Gastrocnemius medialis (tissue), 4 donors: ENCODE measurements at regions not wholly inside any gene's neighbourhood (a gene's known extent, or its start where the extent isn't known, plus 50 kb on each side); places are given as distances from the start of the nearest gene placed in this dataset.

Source experiments
- ATAC-seq, 2 donors: fragments of 150-250 bp; one replicate each; pipeline ENCODE4 v1.9.1; 2016
- DNase-seq, 2 donors: peaks; one replicate each; pipeline ENCODE4 v3.0.0-alpha.2; 2019
- H3K27ac ChIP-seq, 4 donors: fragments of 200-600 bp; sonication (generic); 1 replicate in 1 of 4; 2 replicates in 3 of 4; pipeline ENCODE4 v1.5.1; 2016 to 2018; ENCODE audit warnings: mild to moderate bottlenecking in 2 of 4, moderate library complexity in 1 of 4
- H3K27me3 ChIP-seq, 3 donors: fragments of 200-600 bp; sonication (generic) in 2 of 3; 1 replicate in 1 of 3; 2 replicates in 2 of 3; pipeline versions ENCODE4 v1.5.1 to v1.6.0; 2016 to 2019; ENCODE audit warnings: mild to moderate bottlenecking in 1 of 3, moderate library complexity in 1 of 3
- H3K36me3 ChIP-seq, 2 donors: fragments of 200-600 bp; sonication (generic) in 1 of 2; one replicate each; pipeline ENCODE4 v1.5.1; 2017 to 2018
- H3K4me1 ChIP-seq, 2 donors: fragments of 200-600 bp; sonication (generic) in 1 of 2; one replicate each; pipeline ENCODE4 v1.5.1; 2016 to 2017; ENCODE audit warnings: mild to moderate bottlenecking in 2 of 2
- H3K4me3 ChIP-seq, 4 donors: fragments of 200-600 bp; sonication (generic) in 3 of 4; 1 replicate in 1 of 4; 2 replicates in 3 of 4; pipeline ENCODE4 v1.5.1; 2016 to 2019; ENCODE audit warnings: mild to moderate bottlenecking in 2 of 4
- H3K9me3 ChIP-seq, 3 donors: fragments of 200-600 bp; sonication (generic) in 2 of 3; 1 replicate in 1 of 3; 2 replicates in 2 of 3; pipeline ENCODE4 v1.5.1; 2016 to 2019
- CTCF ChIP-seq, 5 experiments: fragments of 450-650 bp in 3 of 5; fragments of 200-600 bp in 2 of 5; sonication (generic) in 2 of 5; IDR thresholded peaks in 4 of 5; conservative IDR thresholded peaks in 1 of 5; 1 replicate in 4 of 5; 2 replicates in 1 of 5; pipeline ENCODE4 v1.5.1; 2016 to 2019; ENCODE audit warnings: antibody characterized with exemption in 5 of 5, mild to moderate bottlenecking in 3 of 5, moderate library complexity in 3 of 5
- POLR2A ChIP-seq, 2 donors: fragments of 450-650 bp; IDR thresholded peaks; one replicate each; pipeline ENCODE4 v1.6.1; 2017; ENCODE audit warnings: antibody characterized with exemption in 2 of 2, mild to moderate bottlenecking in 2 of 2, moderate library complexity in 2 of 2
- in situ Hi-C, 4 donors: fragments of 200-750 bp; cut with MboI; loops; one replicate each; pipeline versions ENCODE4 v1.15.0 to v1.8.0; 2017; ENCODE audit warnings: low sequenced_read_pairs in 4 of 4
- intact Hi-C: fragments of 100-400 bp; cut with DNase I; formaldehyde crosslinking; loops from one replicate; pipeline ENCODE4 v1.15.1; 2023; ENCODE audit warnings: low total_unique reads

GRCh38 chr14:98227000-98227726 lies 1044.8 kb downstream of the BCL11B start:
- ATAC-seq (no peak), DNase-seq (no peak)

GRCh38 chr14:98227727-98228111 lies 1044.3 kb downstream of the BCL11B start:
- intact Hi-C loops (no loop called here), in situ Hi-C loops (no loop called here)
- H3K27me3 ChIP-seq, result no peaks in the 10 kb centered on the region
- H3K27ac ChIP-seq, result no peak overlapping the region
- H3K36me3 ChIP-seq, result no peaks in the 10 kb centered on the region
- H3K4me3 ChIP-seq, result no peak overlapping the region
- no peak for ATAC-seq
- no peaks in the 10 kb centered on the region for H3K4me1 ChIP-seq
- no peak for DNase-seq
- TF ChIP-seq POLR2A (IDR thresholded peaks at IDR 0.05) (no peak), CTCF (IDR thresholded peaks at IDR 0.05 in 4 of 5, conservative IDR thresholded peaks at IDR 0.05 in 1 of 5) (no peak)
- no peaks in the 10 kb centered on the region for H3K9me3 ChIP-seq

More at GRCh38 chr14:98227000-98227726, 1044.8 kb downstream of the BCL11B start:
- intact Hi-C loops (no loop called here), in situ Hi-C loops (no loop called here)
- Histone ChIP-seq H3K4me3 (no peak overlapping the region), H3K9me3 (no peaks in the 10 kb centered on the region), H3K27ac (no peak overlapping the region), H3K36me3 (no peaks in the 10 kb centered on the region), H3K27me3 (no peaks in the 10 kb centered on the region), H3K4me1 (no peaks in the 10 kb centered on the region)
- no peak for TF ChIP-seq CTCF (IDR thresholded peaks at IDR 0.05 in 4 of 5, conservative IDR thresholded peaks at IDR 0.05 in 1 of 5)
- no peak for TF ChIP-seq POLR2A (IDR thresholded peaks at IDR 0.05)

GRCh38 chr14:98229656-98230366 lies 1042.2 kb downstream of the BCL11B start:
- TF ChIP-seq POLR2A (IDR thresholded peaks at IDR 0.05) (no peak), CTCF (IDR thresholded peaks at IDR 0.05 in 4 of 5, conservative IDR thresholded peaks at IDR 0.05 in 1 of 5) (no peak)
- intact Hi-C loops, result no loop called here
- H3K27ac ChIP-seq, result no peak overlapping the region
- no peaks in the 10 kb centered on the region for H3K27me3 ChIP-seq
- in situ Hi-C loops, result no loop called here
- no peak for ATAC-seq
- no peak for DNase-seq
- no peaks in the 10 kb centered on the region for H3K9me3 ChIP-seq
- H3K4me3 ChIP-seq, result no peak overlapping the region
- no peaks in the 10 kb centered on the region for H3K36me3 ChIP-seq
- no peaks in the 10 kb centered on the region for H3K4me1 ChIP-seq

GRCh38 chr14:98230411-98230810 lies 1041.6 kb downstream of the BCL11B start:
- no peaks in the 10 kb centered on the region for H3K27me3 ChIP-seq

More at GRCh38 chr14:98230411-98230810, 1041.6 kb downstream of the BCL11B start:
- intact Hi-C loops, result no loop called here
- in situ Hi-C loops, result no loop called here
- H3K4me3 ChIP-seq, result no peak overlapping the region
- DNase-seq (no peak), ATAC-seq (no peak)
- no peaks in the 10 kb centered on the region for H3K36me3 ChIP-seq
- H3K9me3 ChIP-seq, result no peaks in the 10 kb centered on the region
- no peaks in the 10 kb centered on the region for H3K4me1 ChIP-seq
- H3K27ac ChIP-seq, result no peak overlapping the region
- TF ChIP-seq POLR2A (IDR thresholded peaks at IDR 0.05), result no peak
- no peak for TF ChIP-seq CTCF (IDR thresholded peaks at IDR 0.05 in 4 of 5, conservative IDR thresholded peaks at IDR 0.05 in 1 of 5)
